ENCODE measurements at regions not wholly inside any gene's neighbourhood (a gene's known extent, or its start where the extent isn't known, plus 50 kb on each side); places are given as distances from the start of the nearest gene placed in this dataset.

- TF ChIP-seq ZNF398 (tag by site-specific recombination; IDR thresholded peaks at IDR 0.05), result no peak
- no peak for TF ChIP-seq ZNF660 (tag by site-specific recombination; IDR thresholded peaks at IDR 0.05)
- TF ChIP-seq SP2 (tag by site-specific recombination; IDR thresholded peaks at IDR 0.05), result no peak
- TF ChIP-seq ZSCAN18 (tag by site-specific recombination; IDR thresholded peaks at IDR 0.05), result no peak
These were observed 100.1 kb upstream of the BET1 start (continued) for GRCh38 chr7:94104301-94104700.

DNA sequence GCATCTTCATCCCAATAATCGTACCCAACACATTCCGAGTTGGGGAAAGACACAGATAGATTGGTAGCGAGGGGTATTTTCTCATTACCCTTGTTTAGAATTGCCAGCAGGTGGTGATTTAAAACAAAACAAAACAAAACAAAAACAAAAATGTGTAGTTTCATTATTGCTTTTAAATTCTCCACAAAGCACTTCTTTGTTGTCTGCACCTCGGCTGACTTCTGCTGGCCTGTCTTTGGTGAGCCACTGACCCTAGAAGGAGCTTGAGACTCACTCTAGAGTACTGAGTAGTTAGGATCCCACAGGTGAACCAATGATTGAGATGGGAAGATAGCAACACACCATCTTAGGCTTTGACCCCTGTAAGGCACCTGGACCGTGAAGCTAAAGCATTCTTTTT lies 105.4 kb upstream of the BET1 start:
- Histone ChIP-seq H3K9me3 (ENCODE audit: control insufficient read depth, insufficient read depth, low read depth, low read length) (no peaks in the 10 kb centered on the region), H3K4me1 (ENCODE audit: control insufficient read depth, insufficient read depth, low read length) (no peaks in the 10 kb centered on the region), H3K4me3 (ENCODE audit: low read depth, low read length) (no peak overlapping the region), H3K27ac (ENCODE audit: extremely low read depth, low read depth, low read length) (no peak overlapping the region), H3K36me3 (ENCODE audit: control insufficient read depth in 2 of 2, insufficient read depth in 1 of 2, low read length in 2 of 2) (no peaks in the 10 kb centered on the region)
- TF ChIP-seq, protein P1, sequence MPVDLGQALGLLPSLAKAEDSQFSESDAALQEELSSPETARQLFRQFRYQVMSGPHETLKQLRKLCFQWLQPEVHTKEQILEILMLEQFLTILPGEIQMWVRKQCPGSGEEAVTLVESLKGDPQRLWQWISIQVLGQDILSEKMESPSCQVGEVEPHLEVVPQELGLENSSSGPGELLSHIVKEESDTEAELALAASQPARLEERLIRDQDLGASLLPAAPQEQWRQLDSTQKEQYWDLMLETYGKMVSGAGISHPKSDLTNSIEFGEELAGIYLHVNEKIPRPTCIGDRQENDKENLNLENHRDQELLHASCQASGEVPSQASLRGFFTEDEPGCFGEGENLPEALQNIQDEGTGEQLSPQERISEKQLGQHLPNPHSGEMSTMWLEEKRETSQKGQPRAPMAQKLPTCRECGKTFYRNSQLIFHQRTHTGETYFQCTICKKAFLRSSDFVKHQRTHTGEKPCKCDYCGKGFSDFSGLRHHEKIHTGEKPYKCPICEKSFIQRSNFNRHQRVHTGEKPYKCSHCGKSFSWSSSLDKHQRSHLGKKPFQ (tag by site-specific recombination; IDR thresholded peaks at IDR 0.05), result no peak
- TF ChIP-seq ZNF837 (tag by site-specific recombination; IDR thresholded peaks at IDR 0.05), result no peak
- no peak for TF ChIP-seq ZNF664 (tag by site-specific recombination; IDR thresholded peaks at IDR 0.05)
- no peak for TF ChIP-seq ZNF549 (tag by site-specific recombination; IDR thresholded peaks at IDR 0.05)
- TF ChIP-seq ZNF654 (tag by site-specific recombination; IDR thresholded peaks at IDR 0.05; ENCODE audit: low read depth), result no peak
- TF ChIP-seq TRIM28 (IDR thresholded peaks at IDR 0.05; ENCODE audit: borderline replicate concordance, low read length), result no peak
- TF ChIP-seq ZNF792 (tag by site-specific recombination; IDR thresholded peaks at IDR 0.05), result no peak
- no peak for TF ChIP-seq ZFP3 (tag by site-specific recombination; IDR thresholded peaks at IDR 0.05; ENCODE audit: low read depth)
- no peak for TF ChIP-seq ZNF366 (tag by site-specific recombination; conservative IDR thresholded peaks at IDR 0.05)
- ChIA-PET CTCF (interaction anchor here (0.9 to 1.2 kb wide), 2 partner anchors 8 to 23 kb away, joined by 3 to 4 read pairs; no protein-coding TSS in a partner anchor), POLR2A (no interaction called here)

DNA sequence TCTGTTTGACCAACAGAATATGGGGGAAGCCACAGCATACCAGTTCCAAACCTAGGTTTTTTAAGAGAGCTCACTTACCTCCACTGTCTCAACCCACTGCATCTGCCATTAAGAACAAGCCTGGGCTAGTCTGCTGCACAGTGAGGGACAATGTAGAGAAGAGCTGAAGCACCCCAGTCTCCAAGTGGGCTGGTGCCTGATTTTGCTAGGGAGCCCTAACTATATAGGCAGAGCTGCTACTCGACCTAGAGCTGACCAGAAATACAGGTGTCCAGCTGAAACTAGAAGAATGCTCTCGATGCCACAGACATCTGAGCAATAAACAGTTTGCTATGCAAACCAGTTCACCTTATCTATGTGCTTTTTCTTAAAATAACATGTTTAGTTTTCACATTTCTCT lies 106.9 kb upstream of the BET1 start:
- Histone ChIP-seq H3K27ac (ENCODE audit: extremely low read depth, low read depth, low read length) (no peak overlapping the region), H3K4me1 (ENCODE audit: control insufficient read depth, insufficient read depth, low read length) (no peaks in the 10 kb centered on the region), H3K4me3 (ENCODE audit: low read depth, low read length) (no peak overlapping the region), H3K9me3 (ENCODE audit: control insufficient read depth, insufficient read depth, low read depth, low read length) (no peaks in the 10 kb centered on the region), H3K36me3 (ENCODE audit: control insufficient read depth in 2 of 2, insufficient read depth in 1 of 2, low read length in 2 of 2) (no peaks in the 10 kb centered on the region)
- POLR2A ChIA-PET, result no interaction called here
- CTCF ChIA-PET, result interaction anchor here (0.7 kb wide), 1 partner anchor 14 kb away, joined by 3 read pairs; no protein-coding TSS in a partner anchor
- TF ChIP-seq GFI1B (tag by site-specific recombination; IDR thresholded peaks at IDR 0.05) (no peak), ZBTB17 (tag by site-specific recombination; IDR thresholded peaks at IDR 0.05) (no peak), ZNF514 (tag by site-specific recombination; IDR thresholded peaks at IDR 0.05) (no peak), ZNF248 (tag by site-specific recombination; IDR thresholded peaks at IDR 0.05) (no peak), GLIS1 (tag by site-specific recombination; IDR thresholded peaks at IDR 0.05) (no peak), ZNF174 (tag by site-specific recombination; IDR thresholded peaks at IDR 0.05) (no peak)
- TF ChIP-seq, protein P2, sequence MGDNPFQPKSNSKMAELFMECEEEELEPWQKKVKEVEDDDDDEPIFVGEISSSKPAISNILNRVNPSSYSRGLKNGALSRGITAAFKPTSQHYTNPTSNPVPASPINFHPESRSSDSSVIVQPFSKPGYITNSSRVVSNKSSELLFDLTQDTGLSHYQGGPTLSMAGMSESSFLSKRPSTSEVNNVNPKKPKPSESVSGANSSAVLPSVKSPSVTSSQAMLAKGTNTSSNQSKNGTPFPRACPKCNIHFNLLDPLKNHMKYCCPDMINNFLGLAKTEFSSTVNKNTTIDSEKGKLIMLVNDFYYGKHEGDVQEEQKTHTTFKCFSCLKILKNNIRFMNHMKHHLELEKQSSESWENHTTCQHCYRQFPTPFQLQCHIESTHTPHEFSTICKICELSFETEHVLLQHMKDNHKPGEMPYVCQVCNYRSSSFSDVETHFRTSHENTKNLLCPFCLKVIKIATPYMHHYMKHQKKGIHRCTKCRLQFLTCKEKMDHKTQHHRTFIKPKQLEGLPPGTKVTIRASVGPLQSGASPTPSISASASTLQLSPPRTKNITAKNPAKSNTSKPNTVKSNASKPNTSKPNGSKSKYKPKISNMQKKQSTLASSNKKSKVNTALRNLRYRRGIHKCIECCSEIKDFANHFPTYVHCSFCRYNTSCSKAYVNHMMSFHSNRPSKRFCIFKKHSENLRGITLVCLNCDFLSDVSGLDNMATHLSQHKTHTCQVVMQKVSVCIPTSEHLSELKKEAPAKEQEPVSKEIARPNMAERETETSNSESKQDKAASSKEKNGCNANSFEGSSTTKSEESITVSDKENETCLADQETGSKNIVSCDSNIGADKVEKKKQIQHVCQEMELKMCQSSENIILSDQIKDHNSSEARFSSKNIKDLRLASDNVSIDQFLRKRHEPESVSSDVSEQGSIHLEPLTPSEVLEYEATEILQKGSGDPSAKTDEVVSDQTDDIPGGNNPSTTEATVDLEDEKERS (tag by site-specific recombination; IDR thresholded peaks at IDR 0.05), result no peak
- TF ChIP-seq, protein P3, sequence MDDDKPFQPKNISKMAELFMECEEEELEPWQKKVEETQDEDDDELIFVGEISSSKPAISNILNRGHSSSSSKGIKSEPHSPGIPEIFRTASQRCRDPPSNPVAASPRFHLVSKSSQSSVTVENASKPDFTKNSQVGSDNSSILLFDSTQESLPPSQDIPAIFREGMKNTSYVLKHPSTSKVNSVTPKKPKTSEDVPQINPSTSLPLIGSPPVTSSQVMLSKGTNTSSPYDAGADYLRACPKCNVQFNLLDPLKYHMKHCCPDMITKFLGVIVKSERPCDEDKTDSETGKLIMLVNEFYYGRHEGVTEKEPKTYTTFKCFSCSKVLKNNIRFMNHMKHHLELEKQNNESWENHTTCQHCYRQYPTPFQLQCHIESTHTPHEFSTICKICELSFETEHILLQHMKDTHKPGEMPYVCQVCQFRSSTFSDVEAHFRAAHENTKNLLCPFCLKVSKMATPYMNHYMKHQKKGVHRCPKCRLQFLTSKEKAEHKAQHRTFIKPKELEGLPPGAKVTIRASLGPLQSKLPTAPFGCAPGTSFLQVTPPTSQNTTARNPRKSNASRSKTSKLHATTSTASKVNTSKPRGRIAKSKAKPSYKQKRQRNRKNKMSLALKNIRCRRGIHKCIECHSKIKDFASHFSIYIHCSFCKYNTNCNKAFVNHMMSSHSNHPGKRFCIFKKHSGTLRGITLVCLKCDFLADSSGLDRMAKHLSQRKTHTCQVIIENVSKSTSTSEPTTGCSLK (tag by site-specific recombination; IDR thresholded peaks at IDR 0.05), result no peak
